CD4-positive, alpha-beta memory T cell (primary cell): ENCODE measurements at regions not wholly inside any gene's neighbourhood (a gene's known extent, or its start where the extent isn't known, plus 50 kb on each side); places are given as distances from the start of the nearest gene placed in this dataset.

ENCODE experiments used
- CTCF ChIA-PET: fragments of 350-600 bp; sonication (Branson Sonifier 250); formaldehyde crosslinking; loops from one replicate; lab custom pipeline; 2021; ENCODE audit warnings: inconsistent platforms; ENCODE audit not compliant: partially characterized antibody; lab: Charles Lee
- POLR2A ChIA-PET: fragments of 350-600 bp; sonication (Branson Sonifier 250); formaldehyde crosslinking; loops from one replicate; lab custom pipeline; 2021; ENCODE audit not compliant: partially characterized antibody; lab: Charles Lee
- DNase-seq, 5 donors: peaks; one replicate each; pipeline versions ENCODE4 v3.0.0 to v3.0.0-alpha.2; 2020 to 2022; ENCODE audit warnings: mixed read lengths in 1 of 5
- H3K27ac ChIP-seq: one replicate; pipeline ENCODE4 v1.7.0; 2013; ENCODE audit warnings: low read depth, low read length
- H3K27me3 ChIP-seq: 2 replicates; pipeline ENCODE4 v1.7.0; 2013; ENCODE audit warnings: mild to moderate bottlenecking, low read length, moderate library complexity; ENCODE audit not compliant: insufficient read depth
- H3K36me3 ChIP-seq: 2 replicates; pipeline ENCODE4 v1.7.0; 2013; ENCODE audit warnings: mild to moderate bottlenecking, low read length, moderate library complexity; ENCODE audit not compliant: insufficient read depth
- H3K4me1 ChIP-seq: 2 replicates; pipeline ENCODE4 v1.7.0; 2013; ENCODE audit warnings: mild to moderate bottlenecking, low read length, moderate library complexity; ENCODE audit not compliant: insufficient read depth
- H3K4me3 ChIP-seq, 2 donors: one replicate each; pipeline ENCODE4 v1.7.0; 2013; ENCODE audit warnings: low read length in 2 of 2, mild to moderate bottlenecking in 1 of 2
- H3K9me3 ChIP-seq, 2 donors: one replicate each; pipeline ENCODE4 v1.7.0; 2013; ENCODE audit warnings: low read length in 2 of 2, control low read depth in 1 of 2; ENCODE audit not compliant: control insufficient read depth in 1 of 2
- H3K27ac Mint-ChIP-seq, 7 donors: one replicate each; pipeline ENCODE4 v1.8.0; 2020 to 2021; ENCODE audit warnings: mixed read lengths in 7 of 7, mild to moderate bottlenecking in 6 of 7, inconsistent platforms in 3 of 7, moderate library complexity in 3 of 7
- H3K27me3 Mint-ChIP-seq, 2 donors: one replicate each; pipeline ENCODE4 v1.8.0; 2020 to 2021; ENCODE audit warnings: mixed read lengths in 2 of 2
- H3K36me3 Mint-ChIP-seq, 2 donors: one replicate each; pipeline ENCODE4 v1.8.0; 2020 to 2021; ENCODE audit warnings: mixed read lengths in 2 of 2, inconsistent platforms in 1 of 2, mild to moderate bottlenecking in 1 of 2
- H3K4me1 Mint-ChIP-seq, 4 donors: one replicate each; pipeline ENCODE4 v1.8.0; 2020 to 2021; ENCODE audit warnings: mixed read lengths in 4 of 4, mild to moderate bottlenecking in 1 of 4
- H3K4me3 Mint-ChIP-seq, 8 donors: one replicate each; pipeline ENCODE4 v1.8.0; 2020 to 2021; ENCODE audit warnings: mixed read lengths in 8 of 8, mild to moderate bottlenecking in 7 of 8, moderate library complexity in 6 of 8, inconsistent platforms in 3 of 8
- H3K9me3 Mint-ChIP-seq, 8 donors: one replicate each; pipeline ENCODE4 v1.8.0; 2020 to 2021; ENCODE audit warnings: mixed read lengths in 8 of 8, mild to moderate bottlenecking in 5 of 8, inconsistent platforms in 3 of 8, moderate library complexity in 1 of 8
- intact Hi-C: fragments of 100-400 bp; cut with micrococcal nuclease; formaldehyde crosslinking; loops from one replicate; pipeline ENCODE4 v1.15.1; 2023

GRCh38 chr13:40197936-40198595 is 468.4 kb downstream of the FOXO1 start:
- no peaks in the 10 kb centered on the region for H3K36me3 ChIP-seq
- no peaks in the 10 kb centered on the region for H3K27me3 ChIP-seq
- Mint-ChIP-seq H3K27ac (no peak overlapping the region), H3K4me1 (peaks cover 11 to 27% (median 17%) of the 10 kb centered on the region in 4 donors), H3K4me3 (no peak overlapping the region), H3K9me3 (peaks cover 0 to 2% (median 0%) of the 10 kb centered on the region in 8 donors), H3K36me3 (no peaks in the 10 kb centered on the region), H3K27me3 (no peaks in the 10 kb centered on the region)
- POLR2A ChIA-PET: interaction anchor here (1.2 kb wide), 1 partner anchor 8 kb away, joined by 3 read pairs; no protein-coding TSS in a partner anchor
- no peak overlapping the region for H3K4me3 ChIP-seq
- intact Hi-C loops: no loop called here
- no peaks in the 10 kb centered on the region for H3K4me1 ChIP-seq
- no peak overlapping the region for H3K27ac ChIP-seq
- CTCF ChIA-PET: interaction anchor here (1.2 kb wide), 1 partner anchor 11 kb away, joined by 4 read pairs; no protein-coding TSS in a partner anchor
- DNase-seq: no peak
- H3K9me3 ChIP-seq: no peaks in the 10 kb centered on the region

- intact Hi-C loops: no loop called here
- no peaks in the 10 kb centered on the region for H3K9me3 ChIP-seq
- Mint-ChIP-seq H3K4me3 (peak overlapping the region in 1 of 8 donors; percentile 26), H3K9me3 (peaks cover 0 to 10% (median 3%) of the 10 kb centered on the region in 8 donors), H3K27ac (peak overlapping the region in 1 of 7 donors; percentile 36), H3K27me3 (no peaks in the 10 kb centered on the region), H3K36me3 (no peaks in the 10 kb centered on the region), H3K4me1 (peaks cover 20 to 40% (median 33%) of the 10 kb centered on the region in 4 donors)
- no peak overlapping the region for H3K4me3 ChIP-seq
- DNase-seq: no peak
- H3K4me1 ChIP-seq: peaks cover 17% of the 10 kb centered on the region
- ChIA-PET CTCF (interaction anchor here (0.7 to 2.6 kb wide), 4 partner anchors 9 to 132 kb away, joined by 3 to 10 read pairs (median 7); no protein-coding TSS in a partner anchor), POLR2A (interaction anchor here (1.6 kb wide), 1 partner anchor 465 kb away, joined by 5 read pairs; no protein-coding TSS in a partner anchor)
- H3K27ac ChIP-seq: no peak overlapping the region
- no peaks in the 10 kb centered on the region for H3K27me3 ChIP-seq
- H3K36me3 ChIP-seq: no peaks in the 10 kb centered on the region
These were observed 466.0 kb downstream of the FOXO1 start for GRCh38 chr13:40200273-40200978.

- no peaks in the 10 kb centered on the region for H3K9me3 ChIP-seq
- H3K4me1 Mint-ChIP-seq: peaks cover 49 to 78% (median 61%) of the 10 kb centered on the region in 4 donors
- no peaks in the 10 kb centered on the region for H3K36me3 ChIP-seq
- H3K36me3 Mint-ChIP-seq: peaks cover 4 to 7% of the 10 kb centered on the region in 2 donors
- ChIA-PET POLR2A (interaction anchor here (1.8 to 4.6 kb wide), 3 partner anchors 8 to 30 kb away, joined by 6 to 30 read pairs (median 10); no protein-coding TSS in a partner anchor), CTCF (interaction anchor here (0.6 to 1.3 kb wide), 4 partner anchors 17 to 431 kb away, joined by 3 to 6 read pairs (median 3); no protein-coding TSS in a partner anchor)
- H3K27ac ChIP-seq: no peak overlapping the region
- no peak overlapping the region for H3K4me3 Mint-ChIP-seq
- no peak overlapping the region for H3K4me3 ChIP-seq
- peak overlapping the region in 4 of 7 donors; percentile 47 to 98 (median 88) for H3K27ac Mint-ChIP-seq
- no peaks in the 10 kb centered on the region for H3K27me3 Mint-ChIP-seq
- peaks cover 55% of the 10 kb centered on the region for H3K4me1 ChIP-seq
- H3K27me3 ChIP-seq: no peaks in the 10 kb centered on the region
- intact Hi-C loops: no loop called here
- peaks cover 0 to 10% (median 2%) of the 10 kb centered on the region in 8 donors for H3K9me3 Mint-ChIP-seq
- DNase-seq: no peak
These were observed 462.2 kb downstream of the FOXO1 start for GRCh38 chr13:40204246-40204645.

- H3K4me3 Mint-ChIP-seq: peak overlapping the region in 7 of 8 donors; percentile 26 to 89 (median 69)
- Histone ChIP-seq H3K4me3 (no peak overlapping the region), H3K27me3 (no peaks in the 10 kb centered on the region), H3K4me1 (peaks cover 60% of the 10 kb centered on the region), H3K27ac (peak overlapping the region; percentile 53), H3K9me3 (no peaks in the 10 kb centered on the region), H3K36me3 (no peaks in the 10 kb centered on the region)
- H3K27me3 Mint-ChIP-seq: no peaks in the 10 kb centered on the region
- intact Hi-C loops: loop anchor here (1.0 kb wide), 2 partner anchors 19 to 137 kb away; no protein-coding TSS in a partner anchor
- peaks cover 0 to 10% (median 2%) of the 10 kb centered on the region in 8 donors for H3K9me3 Mint-ChIP-seq
- ChIA-PET POLR2A (interaction anchor here (0.6 to 4.6 kb wide), 17 partner anchors 7 to 462 kb away, joined by 3 to 37 read pairs (median 6); partner anchors contain the start of gene FOXO1), CTCF (interaction anchor here (1.1 to 3.0 kb wide), 8 partner anchors 15 to 289 kb away, joined by 3 to 23 read pairs (median 6); no protein-coding TSS in a partner anchor)
- no peak for DNase-seq
- peak overlapping the region; percentile 90 to 99 (median 98) for H3K27ac Mint-ChIP-seq
- H3K36me3 Mint-ChIP-seq: peaks cover 4 to 7% of the 10 kb centered on the region in 2 donors
- peaks cover 45 to 78% (median 60%) of the 10 kb centered on the region in 4 donors for H3K4me1 Mint-ChIP-seq
These were observed 460.6 kb downstream of the FOXO1 start for GRCh38 chr13:40205771-40206240.

- peak overlapping the region; percentile 53 for H3K27ac ChIP-seq
- ChIA-PET CTCF (interaction anchor here (0.7 to 3.0 kb wide), 13 partner anchors 15 to 571 kb away, joined by 3 to 23 read pairs (median 5); no protein-coding TSS in a partner anchor), POLR2A (interaction anchor here (0.6 to 4.6 kb wide), 27 partner anchors 8 to 462 kb away, joined by 3 to 37 read pairs (median 4); partner anchors contain the start of gene FOXO1)
- Mint-ChIP-seq H3K27ac (peak overlapping the region; percentile 90 to 99 (median 98)), H3K36me3 (peaks cover 4 to 7% of the 10 kb centered on the region in 2 donors), H3K27me3 (no peaks in the 10 kb centered on the region), H3K9me3 (peaks cover 0 to 10% (median 2%) of the 10 kb centered on the region in 8 donors), H3K4me3 (peak overlapping the region; percentile 46 to 89 (median 78)), H3K4me1 (peaks cover 47 to 81% (median 61%) of the 10 kb centered on the region in 4 donors)
- H3K27me3 ChIP-seq: no peaks in the 10 kb centered on the region
- intact Hi-C loops: loop anchor here (1.0 kb wide), 2 partner anchors 19 to 137 kb away; no protein-coding TSS in a partner anchor
- peak; percentile 56 to 70 (median 65) for DNase-seq
- H3K4me3 ChIP-seq: peak overlapping the region in 1 of 2 donors; percentile 21
- no peaks in the 10 kb centered on the region for H3K36me3 ChIP-seq
- H3K4me1 ChIP-seq: peaks cover 60% of the 10 kb centered on the region
- H3K9me3 ChIP-seq: no peaks in the 10 kb centered on the region
These were observed 460.0 kb downstream of the FOXO1 start for GRCh38 chr13:40206241-40207000.

GRCh38 chr13:40207001-40207478 is 459.4 kb downstream of the FOXO1 start:
- DNase-seq: no peak
- peaks cover 0 to 10% (median 3%) of the 10 kb centered on the region in 8 donors for H3K9me3 Mint-ChIP-seq
- peaks cover 4 to 7% of the 10 kb centered on the region in 2 donors for H3K36me3 Mint-ChIP-seq
- no peaks in the 10 kb centered on the region for H3K9me3 ChIP-seq
- H3K4me1 ChIP-seq: peaks cover 60% of the 10 kb centered on the region
- ChIA-PET CTCF (interaction anchor here (0.7 to 3.0 kb wide), 13 partner anchors 14 to 570 kb away, joined by 3 to 23 read pairs (median 5); no protein-coding TSS in a partner anchor), POLR2A (interaction anchor here (0.6 to 4.6 kb wide), 28 partner anchors 8 to 461 kb away, joined by 3 to 37 read pairs (median 4); partner anchors contain the start of gene FOXO1)
- peak overlapping the region; percentile 90 to 99 (median 98) for H3K27ac Mint-ChIP-seq
- no peaks in the 10 kb centered on the region for H3K27me3 ChIP-seq
- no peaks in the 10 kb centered on the region for H3K27me3 Mint-ChIP-seq
- H3K4me3 ChIP-seq: peak overlapping the region; percentile 5 to 21
- no peaks in the 10 kb centered on the region for H3K36me3 ChIP-seq
- H3K4me3 Mint-ChIP-seq: peak overlapping the region; percentile 46 to 89 (median 78)
- H3K27ac ChIP-seq: peak overlapping the region; percentile 53
- peaks cover 52 to 87% (median 67%) of the 10 kb centered on the region in 4 donors for H3K4me1 Mint-ChIP-seq
- intact Hi-C loops: no loop called here
